Adipocyte (in vitro differentiated cells): ENCODE measurements at regions not wholly inside any gene's neighbourhood (a gene's known extent, or its start where the extent isn't known, plus 50 kb on each side); places are given as distances from the start of the nearest gene placed in this dataset.

Experiments
- DNase-seq: peaks from one replicate; pipeline ENCODE4 v3.0.0-alpha.2; 2015; ENCODE audit warnings: low read depth
- H3K27me3 ChIP-seq: replicated peaks from 2 replicates; pipeline ENCODE4 v1.7.0; 2013; ENCODE audit warnings: mild to moderate bottlenecking, low read length, moderate library complexity; ENCODE audit not compliant: control insufficient read depth, insufficient read depth
- H3K36me3 ChIP-seq: 2 replicates; pipeline ENCODE4 v1.7.0; 2013; ENCODE audit warnings: low read length, mild to moderate bottlenecking, moderate library complexity; ENCODE audit not compliant: control insufficient read depth, insufficient read depth, severe bottlenecking
- H3K4me1 ChIP-seq: 2 replicates; pipeline ENCODE4 v1.7.0; 2013; ENCODE audit warnings: mild to moderate bottlenecking, low read length, moderate library complexity; ENCODE audit not compliant: control insufficient read depth, insufficient read depth
- H3K4me3 ChIP-seq: 2 replicates; pipeline ENCODE4 v1.7.0; 2013; ENCODE audit warnings: mild to moderate bottlenecking, low read length, moderate library complexity
- H3K9ac ChIP-seq: 2 replicates; pipeline ENCODE4 v1.7.0; 2013; ENCODE audit warnings: mild to moderate bottlenecking, low read length, moderate library complexity
- H3K9me3 ChIP-seq: 2 replicates; pipeline ENCODE4 v1.7.0; 2013; ENCODE audit warnings: mild to moderate bottlenecking, low read length, moderate library complexity; ENCODE audit not compliant: control insufficient read depth

DNA sequence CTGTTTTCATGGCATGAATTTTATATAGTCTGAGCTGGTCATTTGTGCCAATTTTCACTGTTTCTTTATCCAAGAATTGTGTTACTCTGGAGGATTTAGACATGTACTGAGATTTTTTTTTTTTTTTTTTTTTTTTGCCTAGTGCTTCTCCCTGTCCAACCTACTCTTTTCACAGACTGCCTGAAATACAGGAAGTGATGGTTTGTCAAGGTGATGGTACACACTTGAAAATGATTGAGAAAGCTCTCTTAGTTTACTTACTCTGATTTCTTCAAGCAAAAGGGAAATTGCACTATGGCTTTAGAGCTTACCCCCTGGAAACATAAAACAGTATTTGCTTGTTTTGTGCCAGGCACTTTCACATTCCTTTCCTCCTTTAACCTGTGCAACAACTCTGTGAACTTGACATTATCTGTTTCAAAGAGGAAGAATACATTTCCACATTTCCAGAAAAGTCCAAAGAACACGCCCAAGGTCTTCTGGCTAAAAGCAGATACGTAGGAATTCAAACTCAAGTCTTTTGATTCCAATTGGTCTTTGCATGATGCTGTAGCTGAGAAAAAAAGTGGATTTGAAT, 181.1 kb downstream of the SLC15A5 start:
- no peaks in the 10 kb centered on the region for H3K9me3 ChIP-seq
- no peaks in the 10 kb centered on the region for H3K4me1 ChIP-seq
- no peaks in the 10 kb centered on the region for H3K36me3 ChIP-seq
- H3K4me3 ChIP-seq = no peak overlapping the region
- no peak for DNase-seq
- no peak overlapping the region for H3K9ac ChIP-seq
- no peaks in the 10 kb centered on the region for H3K27me3 ChIP-seq

DNA sequence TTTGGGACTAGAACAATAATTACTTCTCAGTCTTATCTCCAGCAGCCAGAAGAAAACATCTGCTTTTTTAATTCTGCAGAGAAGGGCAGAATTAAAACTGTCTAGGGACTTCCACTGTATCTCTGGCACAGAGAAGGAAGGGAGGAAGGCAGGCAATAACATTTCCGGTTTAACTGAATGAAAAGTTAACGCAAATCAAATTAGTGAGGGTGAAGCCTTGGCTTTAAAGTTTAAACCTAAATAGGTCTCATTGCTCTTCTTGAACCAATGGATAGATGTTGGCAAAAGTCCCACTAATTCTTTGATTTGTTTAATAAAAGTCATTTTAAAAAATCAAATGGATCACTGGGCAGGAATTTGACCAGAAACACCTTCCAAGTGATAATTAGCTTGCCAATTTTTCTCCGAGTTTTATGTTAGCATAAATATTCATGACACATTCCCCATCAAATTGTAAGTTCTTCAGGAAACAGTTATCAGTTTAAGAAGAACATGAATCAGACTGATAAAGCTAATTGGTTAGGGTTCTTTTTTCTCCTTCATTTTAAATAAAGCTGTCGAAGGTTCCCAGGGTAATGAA, 181.9 kb downstream of the SLC15A5 start:
- Histone ChIP-seq H3K9ac (no peak overlapping the region), H3K9me3 (no peaks in the 10 kb centered on the region), H3K4me3 (no peak overlapping the region), H3K27me3 (no peaks in the 10 kb centered on the region), H3K36me3 (no peaks in the 10 kb centered on the region), H3K4me1 (no peaks in the 10 kb centered on the region)
- DNase-seq = no peak

DNA sequence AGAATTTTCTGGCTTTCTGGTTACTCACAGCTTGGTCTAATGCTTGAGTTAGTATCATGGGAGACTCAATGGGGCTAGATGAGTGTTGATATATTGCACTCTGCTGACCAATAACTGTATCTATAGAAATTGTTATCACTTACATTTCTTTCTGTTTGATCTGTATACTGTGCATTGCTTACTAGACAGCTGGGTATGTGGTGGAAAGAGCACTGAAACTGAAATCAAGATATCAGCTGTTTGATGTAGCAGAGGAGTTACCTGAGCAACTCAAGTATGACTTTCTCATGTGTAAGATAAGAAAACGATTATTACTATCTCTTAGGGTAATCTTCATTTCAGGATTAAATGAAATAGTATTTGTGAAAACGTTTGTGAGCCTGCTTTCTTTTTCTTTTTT, 183.0 kb downstream of the SLC15A5 start:
- Histone ChIP-seq H3K9me3 (no peaks in the 10 kb centered on the region), H3K36me3 (no peaks in the 10 kb centered on the region), H3K27me3 (no peaks in the 10 kb centered on the region), H3K4me1 (no peaks in the 10 kb centered on the region), H3K4me3 (no peak overlapping the region), H3K9ac (no peak overlapping the region)
- no peak for DNase-seq

DNA sequence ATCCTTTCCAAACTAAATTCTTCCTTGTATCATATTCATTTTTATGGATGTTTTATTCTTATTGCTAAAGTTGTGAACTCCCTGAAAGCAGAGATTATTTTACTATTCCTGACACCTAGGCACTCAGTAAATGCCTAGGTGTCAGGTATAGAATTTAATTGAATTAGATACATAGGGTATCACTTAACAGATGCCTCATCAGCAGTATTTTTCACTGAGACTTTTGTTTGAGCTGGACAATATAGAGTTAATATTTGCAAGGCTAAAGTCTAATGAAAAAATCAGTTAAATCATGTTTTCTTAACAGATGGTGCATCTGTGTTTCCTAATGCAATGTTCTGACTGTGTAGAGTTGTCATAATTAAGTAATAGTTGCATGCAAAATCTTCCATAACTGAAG, 182.7 kb downstream of the DERA start:
- no peak for DNase-seq
- H3K9ac ChIP-seq = no peak overlapping the region
- no peaks in the 10 kb centered on the region for H3K36me3 ChIP-seq

DNA sequence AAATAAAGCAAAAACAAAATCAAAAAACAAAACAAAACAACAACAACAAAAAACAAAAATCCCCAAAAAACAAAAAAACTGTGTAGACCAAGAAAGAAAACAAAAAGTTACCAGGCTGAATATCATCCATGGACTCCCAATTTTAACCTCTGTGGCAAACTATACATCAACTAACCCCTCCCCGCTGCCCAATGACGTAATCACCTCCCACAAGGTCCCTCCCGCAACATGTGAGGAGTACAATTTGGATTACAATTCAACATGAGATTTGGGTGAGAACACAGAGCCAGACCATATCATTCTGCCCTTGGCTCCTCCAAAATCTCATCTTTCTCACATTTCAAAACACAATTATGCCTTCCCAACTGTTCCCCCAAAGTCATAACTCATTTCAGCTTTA, 179.8 kb downstream of the DERA start:
- no peak for DNase-seq
- no peaks in the 10 kb centered on the region for H3K9me3 ChIP-seq

More for the DNA sequence above, 182.7 kb downstream of the DERA start:
- H3K4me3 ChIP-seq = no peak overlapping the region
- H3K9me3 ChIP-seq = no peaks in the 10 kb centered on the region
- no peaks in the 10 kb centered on the region for H3K27me3 ChIP-seq
- no peaks in the 10 kb centered on the region for H3K4me1 ChIP-seq

DNA sequence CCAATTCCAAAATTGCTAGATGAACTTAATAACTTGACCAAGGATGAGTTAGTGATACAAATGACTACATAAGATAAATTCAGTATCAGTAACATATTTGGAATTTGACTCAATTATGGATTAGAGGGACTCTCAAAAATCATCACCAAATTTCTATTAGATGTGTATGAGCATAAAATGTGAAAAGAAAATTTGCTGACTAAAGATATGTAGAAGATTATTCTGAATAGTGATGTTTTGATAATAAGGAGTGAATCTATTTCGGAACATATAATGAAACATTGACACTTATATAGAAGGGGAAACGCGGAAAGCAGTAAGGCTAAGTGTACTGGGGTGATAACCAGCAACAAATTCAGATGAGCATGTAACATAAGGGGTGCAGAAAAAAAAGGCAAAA, 177.3 kb downstream of the DERA start:
- Histone ChIP-seq H3K9me3 (no peaks in the 10 kb centered on the region), H3K4me1 (peaks cover 3% of the 10 kb centered on the region)

More for the DNA sequence above, 179.8 kb downstream of the DERA start:
- Histone ChIP-seq H3K4me3 (no peak overlapping the region), H3K4me1 (peaks cover 3% of the 10 kb centered on the region), H3K36me3 (no peaks in the 10 kb centered on the region), H3K27me3 (no peaks in the 10 kb centered on the region), H3K9ac (no peak overlapping the region)

More for the DNA sequence above, 177.3 kb downstream of the DERA start:
- no peaks in the 10 kb centered on the region for H3K27me3 ChIP-seq
- H3K9ac ChIP-seq = no peak overlapping the region
- no peaks in the 10 kb centered on the region for H3K36me3 ChIP-seq
- DNase-seq = no peak
- no peak overlapping the region for H3K4me3 ChIP-seq
